Daoy (cell line): ENCODE measurements at regions not wholly inside any gene's neighbourhood (a gene's known extent, or its start where the extent isn't known, plus 50 kb on each side); places are given as distances from the start of the nearest gene placed in this dataset.

Experiments
- DNase-seq: peaks from one replicate; pipeline ENCODE4 v3.0.0-alpha.2; 2015; ENCODE audit warnings: low read depth

GRCh38 chr1:55685560-55685959 is 470.4 kb upstream of the USP24 start:
- no peak for DNase-seq

DNA sequence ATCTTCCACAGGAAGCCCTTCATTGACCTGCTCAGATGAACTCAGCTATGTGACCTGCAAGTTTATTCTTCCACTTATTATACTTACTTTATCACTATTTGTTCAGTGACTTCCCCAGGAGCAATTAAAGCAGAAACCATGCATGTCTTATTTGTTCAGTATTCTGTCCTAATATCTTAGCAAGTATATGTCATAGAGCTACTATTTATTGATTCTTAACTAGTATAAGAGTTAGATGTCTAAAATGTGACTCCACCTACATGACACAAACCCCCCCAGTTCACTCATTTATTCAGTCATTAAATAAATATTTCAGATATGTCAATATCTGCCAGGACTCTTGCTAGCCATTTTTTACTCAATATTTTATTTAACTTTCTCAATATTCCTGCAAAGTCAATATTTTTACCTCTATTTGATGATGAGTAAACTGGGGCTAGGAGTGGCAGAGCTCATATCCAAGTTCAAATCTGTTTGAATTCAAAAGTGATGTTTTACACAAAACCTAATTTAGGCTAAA is 469.0 kb upstream of the USP24 start:
- no peak for DNase-seq

DNA sequence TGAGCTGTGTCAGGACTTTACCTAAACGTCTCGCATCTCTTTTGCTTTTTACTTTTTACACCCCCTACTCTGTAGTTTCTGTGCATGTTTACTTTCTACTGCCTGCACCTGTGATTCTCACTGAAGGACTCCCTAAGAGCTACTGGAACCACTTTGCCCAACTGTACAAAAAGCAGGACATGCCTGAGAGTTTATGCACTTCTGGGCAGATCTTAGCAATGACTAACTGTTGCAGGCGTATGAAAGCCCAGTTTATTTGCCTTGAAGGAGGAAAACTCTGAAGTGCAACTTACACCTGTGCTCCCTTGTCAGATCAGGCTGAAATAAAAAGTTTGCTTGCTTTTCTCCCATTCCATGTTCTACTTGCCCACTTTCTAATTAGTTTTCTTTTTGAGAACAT is 467.0 kb upstream of the USP24 start:
- no peak for DNase-seq

GRCh38 chr1:55679971-55680370 is 464.8 kb upstream of the USP24 start:
- no peak for DNase-seq

GRCh38 chr1:55673416-55673815 is 458.3 kb upstream of the USP24 start:
- no peak for DNase-seq

GRCh38 chr1:55670331-55671082 is 455.3 kb upstream of the USP24 start:
- no peak for DNase-seq

DNA sequence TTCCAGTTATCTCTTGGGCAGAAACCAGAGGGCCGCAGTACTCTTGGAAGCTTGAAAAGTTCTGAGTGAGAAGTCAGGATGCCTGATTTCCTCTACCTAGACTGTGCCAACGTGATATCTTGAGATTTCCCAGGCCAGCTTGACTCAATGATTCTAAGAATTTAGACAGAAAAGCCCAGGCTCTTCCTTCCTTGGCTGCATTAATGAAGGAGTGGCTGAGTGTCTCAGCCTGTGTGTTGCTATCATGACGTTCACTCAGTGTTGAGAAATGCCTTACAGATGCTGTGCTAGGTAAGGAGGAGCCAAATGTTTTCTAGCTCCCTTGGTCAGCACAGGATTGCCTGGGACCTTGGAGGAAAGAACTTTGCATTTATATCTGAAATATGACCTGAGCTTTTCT is 454.1 kb upstream of the USP24 start:
- DNase-seq, result no peak

DNA sequence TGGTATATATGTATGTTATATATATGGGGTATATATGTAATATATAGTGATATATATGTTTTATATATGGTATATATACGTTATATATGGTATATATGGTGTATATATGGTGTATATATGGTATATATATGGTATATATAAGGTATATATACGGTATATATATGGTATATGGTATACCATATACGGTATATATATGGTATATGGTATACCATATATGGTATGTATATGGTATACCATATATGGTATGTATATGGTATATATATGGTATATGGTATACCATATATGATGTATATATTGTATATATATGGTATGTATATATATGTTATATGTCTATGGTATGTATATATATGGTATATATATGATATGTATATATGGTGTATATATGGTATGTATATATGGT is 447.7 kb upstream of the USP24 start:
- no peak for DNase-seq

- DNase-seq, result no peak
Measured at GRCh38 chr1:55658917-55659316, 443.8 kb upstream of the USP24 start.

GRCh38 chr1:55654750-55655149 is 439.6 kb upstream of the USP24 start:
- no peak for DNase-seq

GRCh38 chr1:55654171-55654570 is 439.0 kb upstream of the USP24 start:
- DNase-seq, result no peak

GRCh38 chr1:55650444-55650843 is 435.3 kb upstream of the USP24 start:
- no peak for DNase-seq

- DNase-seq, result no peak
Measured at GRCh38 chr1:55646181-55646580, 431.0 kb upstream of the USP24 start.

- DNase-seq, result no peak
Measured at GRCh38 chr1:55645270-55645669, 430.1 kb upstream of the USP24 start.

- DNase-seq, result no peak
Measured at GRCh38 chr1:55641947-55642346, 426.8 kb upstream of the USP24 start.

- peak; percentile 55 for DNase-seq
Measured at GRCh38 chr1:55640708-55641473, 425.7 kb upstream of the USP24 start.

DNA sequence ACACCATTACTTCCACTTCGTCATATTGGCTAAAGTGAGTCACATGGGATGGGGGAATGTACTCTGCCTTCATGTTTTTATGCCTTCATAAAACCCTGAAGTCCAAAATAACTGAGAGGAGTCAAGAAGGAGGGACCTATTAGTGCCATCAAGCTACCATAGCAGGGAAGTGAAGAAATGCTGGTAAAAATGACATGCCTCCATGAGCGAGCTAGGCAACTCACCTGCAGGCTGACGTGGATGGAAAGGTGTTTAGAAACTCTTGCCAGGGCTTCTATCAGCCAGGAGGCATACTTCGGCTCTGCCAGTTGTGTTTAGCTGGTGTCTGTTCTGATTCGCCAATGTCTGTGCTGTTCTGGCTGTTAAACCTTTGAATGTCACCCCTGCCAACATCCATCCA is 424.4 kb upstream of the USP24 start:
- no peak for DNase-seq

DNA sequence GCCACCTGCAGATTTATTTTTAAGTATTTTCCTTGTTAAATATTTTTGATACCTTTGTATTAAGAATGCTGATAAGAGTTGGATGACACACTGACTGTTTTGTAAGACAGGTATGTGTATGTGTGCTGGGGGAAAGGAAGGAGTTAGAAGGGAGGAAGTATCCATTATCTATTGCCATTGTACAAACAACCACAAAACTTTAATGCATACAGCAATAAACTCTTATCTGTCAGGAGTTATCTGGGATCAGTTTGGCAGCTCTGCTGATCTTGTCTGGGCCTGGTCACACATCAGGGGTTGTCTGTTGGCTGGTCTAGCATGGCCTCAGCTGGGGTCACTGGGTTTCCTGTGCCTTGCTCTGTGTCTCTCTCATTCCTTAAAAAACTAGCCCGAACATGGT is 423.9 kb upstream of the USP24 start:
- DNase-seq, result no peak

GRCh38 chr1:55636696-55637095 is 421.5 kb upstream of the USP24 start:
- DNase-seq, result no peak

- no peak for DNase-seq
Measured at GRCh38 chr1:55635856-55636255, 420.7 kb upstream of the USP24 start.

DNA sequence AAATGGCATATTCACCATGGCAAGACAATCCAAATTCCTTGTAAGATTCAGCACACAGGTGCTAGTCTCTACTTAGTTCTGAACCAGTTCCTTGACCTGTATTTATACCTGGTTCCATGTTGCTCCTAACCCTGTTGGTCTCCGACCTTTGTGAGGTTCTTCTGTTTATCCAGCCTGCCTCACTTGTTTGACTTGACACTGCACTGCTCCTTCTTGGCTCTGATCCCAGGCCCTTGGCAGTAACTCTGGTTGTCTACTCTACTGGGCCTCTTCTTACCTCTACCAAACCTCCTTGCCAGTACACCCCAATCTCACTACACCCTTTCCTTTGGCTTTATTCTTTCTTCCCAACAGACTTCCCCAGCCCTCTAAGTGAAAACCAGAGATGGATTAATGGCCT is 419.4 kb upstream of the USP24 start:
- DNase-seq, result no peak

GRCh38 chr1:55632906-55633305 is 417.7 kb upstream of the USP24 start:
- DNase-seq, result no peak

DNA sequence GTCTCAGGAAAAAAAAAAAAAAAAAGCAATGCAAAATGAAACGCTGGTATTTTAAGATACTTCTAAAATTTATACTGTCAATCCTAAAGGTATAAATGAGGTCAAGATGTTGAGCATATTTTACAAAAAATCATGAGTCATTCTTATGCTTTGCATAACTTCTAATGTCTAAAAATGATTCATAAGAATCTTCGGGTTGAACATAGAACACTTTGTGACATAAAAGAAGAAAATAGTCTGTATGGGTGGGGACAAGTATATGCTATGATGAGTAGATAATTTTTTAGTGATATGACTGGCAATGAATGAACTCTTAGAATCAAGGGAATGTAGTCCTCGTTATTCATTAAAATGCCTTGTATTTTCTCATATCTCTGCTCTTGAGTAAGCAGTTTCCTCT is 416.9 kb upstream of the USP24 start:
- DNase-seq, result no peak
